ENCODE measurements at regions not wholly inside any gene's neighbourhood (a gene's known extent, or its start where the extent isn't known, plus 50 kb on each side); places are given as distances from the start of the nearest gene placed in this dataset.

DNA sequence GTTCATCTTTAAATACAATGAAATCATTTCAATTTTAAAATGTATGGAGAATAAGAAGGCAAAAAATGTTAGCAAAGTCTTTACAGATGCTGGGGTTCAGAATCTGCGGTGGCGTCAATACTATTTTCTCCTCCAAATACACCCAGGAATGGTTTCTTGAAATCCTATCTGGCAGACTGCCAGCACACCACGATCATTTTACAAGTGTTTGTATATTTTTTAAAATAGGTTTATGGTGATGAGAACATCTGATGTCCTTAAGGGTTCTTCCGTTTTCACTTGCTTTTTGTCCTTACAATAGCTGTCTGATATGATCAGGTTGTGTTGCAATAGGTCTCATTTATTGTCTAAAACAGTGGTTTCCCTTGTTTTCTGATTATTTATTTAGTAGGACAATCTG is 89.6 kb downstream of the CMPK2 start:
- DNase-seq: no peak
- Mint-ChIP-seq H3K4me1 (peaks cover 17% of the 10 kb centered on the region), H3K27me3 (peaks cover 20% of the 10 kb centered on the region), H3K9me3 (ENCODE audit: insufficient read depth) (no peaks in the 10 kb centered on the region), H3K4me3 (no peak overlapping the region), H3K27ac (no peak overlapping the region)
- Histone ChIP-seq H3K27ac (ENCODE audit: low read length in 2 of 2) (no peak overlapping the region), H3K9ac (ENCODE audit: low read length) (no peak overlapping the region), H3K79me2 (ENCODE audit: control insufficient read depth, insufficient read depth, low read length) (no peaks in the 10 kb centered on the region), H3K4me2 (replicated peaks; ENCODE audit: low read depth, low read length, poor library complexity, severe bottlenecking) (no peak overlapping the region), H2AFZ (ENCODE audit: insufficient read depth, low read depth, low read length, poor library complexity, severe bottlenecking) (no peak overlapping the region), H3K4me3 (ENCODE audit: control extremely low read depth in 1 of 5, extremely low read depth in 1 of 5, insufficient read depth in 1 of 5, low read depth in 2 of 5, low read length in 4 of 5) (no peak overlapping the region), H3K4me1 (ENCODE audit: control insufficient read depth in 2 of 2, insufficient read depth in 2 of 2, low read length in 2 of 2) (peaks cover 9 to 13% of the 10 kb centered on the region in 2 donors), H3K36me3 (replicated peaks in 1 of 2; ENCODE audit: control extremely low read depth in 1 of 2, control insufficient read depth in 1 of 2, extremely low read depth in 1 of 2, insufficient read depth in 2 of 2, low read length in 1 of 2) (no peaks in the 10 kb centered on the region), H3K27me3 (replicated peaks in 1 of 4; ENCODE audit: control extremely low read depth in 1 of 4, control insufficient read depth in 3 of 4, insufficient read depth in 4 of 4, low read length in 3 of 4) (peaks cover 0 to 5% (median 0%) of the 10 kb centered on the region in 4 experiments), H4K20me1 (ENCODE audit: control insufficient read depth, insufficient read depth, low read length, poor library complexity, severe bottlenecking) (no peaks in the 10 kb centered on the region), H3K9me3 (ENCODE audit: control extremely low read depth in 1 of 3, control insufficient read depth in 2 of 3, insufficient read depth in 1 of 3, low read length in 2 of 3) (no peaks in the 10 kb centered on the region)
- intact Hi-C loops (cut with micrococcal nuclease): no loop called here
- WGBS (ENCODE audit: insufficient coverage): no CpG with 5 or more reads among the region's 4 CpGs
- ChIA-PET CTCF (no interaction called here), POLR2A (no interaction called here)
- no peak for ATAC-seq (ENCODE audit: low read depth)
- TF ChIP-seq, protein P1, sequence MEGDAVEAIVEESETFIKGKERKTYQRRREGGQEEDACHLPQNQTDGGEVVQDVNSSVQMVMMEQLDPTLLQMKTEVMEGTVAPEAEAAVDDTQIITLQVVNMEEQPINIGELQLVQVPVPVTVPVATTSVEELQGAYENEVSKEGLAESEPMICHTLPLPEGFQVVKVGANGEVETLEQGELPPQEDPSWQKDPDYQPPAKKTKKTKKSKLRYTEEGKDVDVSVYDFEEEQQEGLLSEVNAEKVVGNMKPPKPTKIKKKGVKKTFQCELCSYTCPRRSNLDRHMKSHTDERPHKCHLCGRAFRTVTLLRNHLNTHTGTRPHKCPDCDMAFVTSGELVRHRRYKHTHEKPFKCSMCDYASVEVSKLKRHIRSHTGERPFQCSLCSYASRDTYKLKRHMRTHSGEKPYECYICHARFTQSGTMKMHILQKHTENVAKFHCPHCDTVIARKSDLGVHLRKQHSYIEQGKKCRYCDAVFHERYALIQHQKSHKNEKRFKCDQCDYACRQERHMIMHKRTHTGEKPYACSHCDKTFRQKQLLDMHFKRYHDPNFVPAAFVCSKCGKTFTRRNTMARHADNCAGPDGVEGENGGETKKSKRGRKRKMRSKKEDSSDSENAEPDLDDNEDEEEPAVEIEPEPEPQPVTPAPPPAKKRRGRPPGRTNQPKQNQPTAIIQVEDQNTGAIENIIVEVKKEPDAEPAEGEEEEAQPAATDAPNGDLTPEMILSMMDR (IDR thresholded peaks at IDR 0.05): no peak
- no peak for TF ChIP-seq EZH2 (IDR thresholded peaks at IDR 0.05; ENCODE audit: borderline replicate concordance, insufficient read depth, low read depth, low read length, poor library complexity, severe bottlenecking)

DNA sequence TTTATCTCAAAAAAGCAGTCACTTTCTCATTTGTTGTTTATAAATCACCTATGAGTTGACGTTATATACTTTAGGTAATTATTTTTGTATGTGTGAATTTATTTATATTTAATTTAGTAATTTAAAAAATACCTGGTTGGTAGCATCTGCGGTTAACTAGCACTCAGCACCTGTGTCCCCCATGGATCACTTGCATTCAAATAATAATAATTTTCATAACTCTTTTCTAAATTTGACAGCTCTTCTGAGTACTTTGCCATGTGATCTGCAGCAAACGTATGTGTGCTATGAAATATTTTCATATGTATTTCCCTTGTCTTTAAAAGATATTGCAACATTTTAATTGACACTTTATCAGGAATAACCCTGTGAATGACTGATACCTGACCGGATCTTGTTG is 88.1 kb downstream of the CMPK2 start:
- peaks cover 21% of the 10 kb centered on the region for H3K4me1 Mint-ChIP-seq
- ATAC-seq (ENCODE audit: low read depth): no peak
- TF ChIP-seq, protein P1 (IDR thresholded peaks at IDR 0.05): no peak
- TF ChIP-seq EZH2 (IDR thresholded peaks at IDR 0.05; ENCODE audit: borderline replicate concordance, insufficient read depth, low read depth, low read length, poor library complexity, severe bottlenecking): no peak
- Histone ChIP-seq H3K27me3 (replicated peaks in 1 of 4; ENCODE audit: control extremely low read depth in 1 of 4, control insufficient read depth in 3 of 4, insufficient read depth in 4 of 4, low read length in 3 of 4) (peaks cover 0 to 5% (median 0%) of the 10 kb centered on the region in 4 experiments), H3K79me2 (ENCODE audit: control insufficient read depth, insufficient read depth, low read length) (no peaks in the 10 kb centered on the region), H3K4me2 (replicated peaks; ENCODE audit: low read depth, low read length, poor library complexity, severe bottlenecking) (no peak overlapping the region), H4K20me1 (ENCODE audit: control insufficient read depth, insufficient read depth, low read length, poor library complexity, severe bottlenecking) (no peaks in the 10 kb centered on the region), H3K9me3 (ENCODE audit: control extremely low read depth in 1 of 3, control insufficient read depth in 2 of 3, insufficient read depth in 1 of 3, low read length in 2 of 3) (no peaks in the 10 kb centered on the region), H2AFZ (ENCODE audit: insufficient read depth, low read depth, low read length, poor library complexity, severe bottlenecking) (no peak overlapping the region), H3K9ac (ENCODE audit: low read length) (no peak overlapping the region), H3K4me3 (ENCODE audit: control extremely low read depth in 1 of 5, extremely low read depth in 1 of 5, insufficient read depth in 1 of 5, low read depth in 2 of 5, low read length in 4 of 5) (no peak overlapping the region), H3K36me3 (replicated peaks in 1 of 2; ENCODE audit: control extremely low read depth in 1 of 2, control insufficient read depth in 1 of 2, extremely low read depth in 1 of 2, insufficient read depth in 2 of 2, low read length in 1 of 2) (no peaks in the 10 kb centered on the region), H3K4me1 (ENCODE audit: control insufficient read depth in 2 of 2, insufficient read depth in 2 of 2, low read length in 2 of 2) (peaks cover 17 to 19% of the 10 kb centered on the region in 2 donors), H3K27ac (ENCODE audit: low read length in 2 of 2) (no peak overlapping the region)
- peaks cover 20% of the 10 kb centered on the region for H3K27me3 Mint-ChIP-seq
- ChIA-PET CTCF (no interaction called here), POLR2A (no interaction called here)
- DNase-seq: no peak
- no peaks in the 10 kb centered on the region for H3K9me3 Mint-ChIP-seq (ENCODE audit: insufficient read depth)
- H3K4me3 Mint-ChIP-seq: no peak overlapping the region
- WGBS (ENCODE audit: insufficient coverage): no CpG with 5 or more reads among the region's 4 CpGs
- intact Hi-C loops (cut with micrococcal nuclease): no loop called here
- H3K27ac Mint-ChIP-seq: no peak overlapping the region

Data from B cell (primary cell).